A549 (cell line): ENCODE measurements at regions not wholly inside any gene's neighbourhood (a gene's known extent, or its start where the extent isn't known, plus 50 kb on each side); places are given as distances from the start of the nearest gene placed in this dataset.

Experiments used
- ATAC-seq, 2 experiments: fragments of 200-7000 bp in 1 of 2; fragments of >200 bp in 1 of 2; cut with Nextera tagmentation in 1 of 2; cut with Tn5 transposase in 1 of 2; 3 replicates each; pipeline versions ENCODE4 v1.8.0 to v1.9.1; 2018 to 2020; ENCODE audit warnings: mild to moderate bottlenecking in 1 of 2, moderate library complexity in 1 of 2
- CTCF ChIA-PET: fragments of 300-600 bp; sonication (Branson Sonifier 250); formaldehyde crosslinking; extraction: SDS; loops from one replicate; lab custom pipeline; 2021; ENCODE audit warnings: antibody characterized with exemption, inconsistent platforms; lab: Yijun Ruan, JAX
- POLR2A ChIA-PET: fragments of 350-600 bp; formaldehyde crosslinking; extraction: SDS; loops from one replicate; lab custom pipeline; 2021; ENCODE audit warnings: antibody characterized with exemption, inconsistent platforms; lab: Yijun Ruan, JAX
- DNase-seq, 2 experiments: peaks; one replicate each; pipeline versions ENCODE4 v3.0.0 to v3.0.0-alpha.2; 2011 to 2016; ENCODE audit warnings: low read depth in 1 of 2, low spot score in 1 of 2
- FAIRE-seq: peaks from 2 replicates; lab custom pipeline; 2011; peaks lifted over from hg19 to GRCh38; lab: Jason Lieb, UNC
- H3K27ac ChIP-seq, 2 experiments: fragments of >200 bp; sonication (Bioruptor Twin); formaldehyde crosslinking; 3 replicates each; pipeline ENCODE4 v1.5.1; 2016 to 2017
- H3K4me1 ChIP-seq: fragments of >200 bp; sonication (Bioruptor Twin); formaldehyde crosslinking; 3 replicates; pipeline ENCODE4 v1.6.1; 2016
- H3K4me2 ChIP-seq: fragments of >200 bp; sonication (Bioruptor Twin); formaldehyde crosslinking; 3 replicates; pipeline ENCODE4 v1.6.1; 2016
- H3K4me3 ChIP-seq: fragments of >200 bp; sonication (Bioruptor Twin); formaldehyde crosslinking; 3 replicates; pipeline ENCODE4 v1.5.1; 2016
- H3K9me3 ChIP-seq: fragments of >200 bp; sonication (Bioruptor Twin); formaldehyde crosslinking; 3 replicates; pipeline ENCODE4 v1.6.1; 2016
- BHLHE40 ChIP-seq: IDR thresholded peaks from 2 replicates; pipeline ENCODE4 v1.6.1; 2012; ENCODE audit warnings: low read depth, low read length, inconsistent platforms
- EHF ChIP-seq: fragments of 250-450 bp; sonication (Bioruptor Pico); IDR thresholded peaks from 2 replicates; pipeline ENCODE4 v1.5.0; 2020; ENCODE audit warnings: mild to moderate bottlenecking
- ESRRA ChIP-seq: fragments of 150-350 bp; IDR thresholded peaks from 2 replicates; pipeline ENCODE4 v1.6.1; 2014; ENCODE audit warnings: mild to moderate bottlenecking, low read length, borderline replicate concordance
- FOSB ChIP-seq: fragments of 250-450 bp; sonication (Bioruptor Pico); IDR thresholded peaks from 2 replicates; pipeline ENCODE4 v1.5.0; 2020; ENCODE audit warnings: mild to moderate bottlenecking, moderate library complexity
- FOXS1 ChIP-seq: fragments of 250-450 bp; sonication (Bioruptor Pico); IDR thresholded peaks from 2 replicates; pipeline ENCODE4 v1.5.0; 2020; ENCODE audit warnings: mild to moderate bottlenecking, moderate library complexity
- MAZ ChIP-seq: fragments of 150-350 bp; IDR thresholded peaks from 2 replicates; pipeline ENCODE4 v1.6.1; 2014; ENCODE audit warnings: antibody characterized with exemption, low read depth, low read length, borderline replicate concordance
- POLR2AphosphoS2 ChIP-seq: conservative IDR thresholded peaks from 2 replicates; pipeline ENCODE4 v1.6.1; 2012; ENCODE audit warnings: low read length, improper control_type of control experiment, inconsistent platforms
- RARB ChIP-seq: fragments of 250-450 bp; sonication (Bioruptor Pico); IDR thresholded peaks from 2 replicates; pipeline ENCODE4 v1.8.0; 2021; ENCODE audit warnings: mild to moderate bottlenecking, moderate library complexity
- RFX5 ChIP-seq: fragments of 450-650 bp; IDR thresholded peaks from 2 replicates; pipeline ENCODE4 v1.7.1; 2014; ENCODE audit warnings: antibody characterized with exemption, mild to moderate bottlenecking, moderate library complexity
- RNF2 ChIP-seq: fragments of 200-600 bp; sonication (generic); IDR thresholded peaks from 2 replicates; pipeline ENCODE4 v1.6.1; 2016; ENCODE audit warnings: low read depth, mild to moderate bottlenecking, antibody characterized with exemption, moderate library complexity, borderline replicate concordance
- TFCP2L1 ChIP-seq: fragments of 250-450 bp; sonication (Bioruptor Pico); IDR thresholded peaks from 2 replicates; pipeline ENCODE4 v1.5.0; 2021; ENCODE audit warnings: mild to moderate bottlenecking
- ZC3H11A ChIP-seq: fragments of 450-650 bp; IDR thresholded peaks from 2 replicates; pipeline ENCODE4 v1.6.1; 2014; ENCODE audit warnings: antibody characterized with exemption, mild to moderate bottlenecking
- ZFP36 ChIP-seq: fragments of 450-650 bp; IDR thresholded peaks from 2 replicates; pipeline ENCODE4 v1.6.1; 2014; ENCODE audit warnings: borderline replicate concordance; ENCODE audit not compliant: partially characterized antibody
- ZSCAN20 ChIP-seq: fragments of 250-450 bp; sonication (Bioruptor Pico); IDR thresholded peaks from 2 replicates; pipeline ENCODE4 v1.8.0; 2022; ENCODE audit warnings: mild to moderate bottlenecking, moderate library complexity
- WGBS: methylation state at CpG from one replicate; pipeline ENCODE4 v1.1.6; 2017; ENCODE audit errors: missing lambda C conversion rate; 5-methylcytosine and 5-hydroxymethylcytosine counted together
- TF ChIP-seq, protein P1 (sequence below): fragments of 150-350 bp; IDR thresholded peaks from 2 replicates; pipeline ENCODE4 v1.6.1; 2014; ENCODE audit warnings: low read depth, mild to moderate bottlenecking, low read length
- TF ChIP-seq, protein P2 (sequence below): fragments of 250-450 bp; sonication (Bioruptor Pico); IDR thresholded peaks from 2 replicates; pipeline ENCODE4 v1.5.0; 2020; ENCODE audit warnings: low read depth, mild to moderate bottlenecking, moderate library complexity
- TF ChIP-seq, protein P3 (sequence below): fragments of 450-650 bp; IDR thresholded peaks from 2 replicates; pipeline ENCODE4 v1.6.1; 2014; ENCODE audit warnings: antibody characterized with exemption
- TF ChIP-seq, protein P4 (sequence below): fragments of >200 bp; sonication (Bioruptor Twin); formaldehyde crosslinking; IDR thresholded peaks from 3 replicates; pipeline ENCODE4 v1.6.1; 2016
- TF ChIP-seq, protein P5 (sequence below): fragments of 250-450 bp; sonication (Bioruptor Pico); IDR thresholded peaks from 2 replicates; pipeline ENCODE4 v1.5.0; 2021; ENCODE audit warnings: mild to moderate bottlenecking, moderate library complexity, borderline replicate concordance
- TF ChIP-seq, protein P6 (sequence below): fragments of >200 bp; sonication (Bioruptor Twin); formaldehyde crosslinking; IDR thresholded peaks from 2 replicates; pipeline ENCODE4 v1.6.1; 2016

DNA sequence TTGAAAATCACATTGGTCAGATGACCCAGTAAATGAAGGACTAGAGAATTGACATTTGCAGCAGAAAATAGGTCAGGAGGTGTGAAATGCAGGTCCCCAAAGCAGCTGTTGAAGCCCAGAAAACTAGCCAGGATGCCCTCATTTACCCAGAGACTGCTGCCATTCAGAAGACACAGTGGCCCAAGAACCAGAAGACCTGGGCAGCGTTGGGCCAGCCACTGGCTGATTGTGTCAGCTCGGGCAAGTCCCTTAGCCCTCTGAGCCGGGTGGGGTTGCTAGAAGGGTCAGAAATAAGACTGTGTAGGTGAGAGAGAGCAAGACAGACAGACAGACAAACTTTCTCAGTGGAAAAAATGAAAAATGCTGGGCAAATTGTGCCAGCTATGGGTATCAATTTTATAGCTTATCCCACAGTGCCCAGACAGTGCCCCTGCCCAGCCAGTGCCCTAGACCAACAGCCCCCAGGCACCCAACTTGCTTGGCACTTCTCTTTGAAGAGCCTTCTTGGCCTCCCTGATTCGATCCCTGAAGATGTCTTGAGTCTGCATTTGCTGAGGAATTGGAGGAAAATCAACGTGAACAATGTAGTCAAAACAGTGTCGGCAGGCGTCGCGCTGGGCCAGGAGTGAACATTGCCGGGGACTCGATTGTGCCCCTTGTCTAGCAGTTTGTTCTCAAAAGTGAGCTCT is 198.3 kb downstream of the MN1 start:
- no peak overlapping the region for H3K27ac ChIP-seq
- DNase-seq, result no peak
- H3K4me1 ChIP-seq, result no peaks in the 10 kb centered on the region
- H3K4me3 ChIP-seq, result no peak overlapping the region
- CTCF ChIA-PET, result no interaction called here
- no peak for ATAC-seq
- no peaks in the 10 kb centered on the region for H3K9me3 ChIP-seq
- FAIRE-seq, result no peak
- TF ChIP-seq MAZ (no peak), ZSCAN20 (CRISPR knock-in tag) (no peak), EHF (CRISPR knock-in tag) (no peak), FOXS1 (no peak), FOSB (CRISPR knock-in tag) (no peak), POLR2AphosphoS2 (no peak), ZC3H11A (no peak), RFX5 (no peak), RARB (CRISPR knock-in tag) (no peak), ESRRA (no peak), ZFP36 (no peak), BHLHE40 (no peak), RNF2 (no peak)
- TF ChIP-seq, protein P1, sequence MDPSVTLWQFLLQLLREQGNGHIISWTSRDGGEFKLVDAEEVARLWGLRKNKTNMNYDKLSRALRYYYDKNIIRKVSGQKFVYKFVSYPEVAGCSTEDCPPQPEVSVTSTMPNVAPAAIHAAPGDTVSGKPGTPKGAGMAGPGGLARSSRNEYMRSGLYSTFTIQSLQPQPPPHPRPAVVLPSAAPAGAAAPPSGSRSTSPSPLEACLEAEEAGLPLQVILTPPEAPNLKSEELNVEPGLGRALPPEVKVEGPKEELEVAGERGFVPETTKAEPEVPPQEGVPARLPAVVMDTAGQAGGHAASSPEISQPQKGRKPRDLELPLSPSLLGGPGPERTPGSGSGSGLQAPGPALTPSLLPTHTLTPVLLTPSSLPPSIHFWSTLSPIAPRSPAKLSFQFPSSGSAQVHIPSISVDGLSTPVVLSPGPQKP, result no peak
- TF ChIP-seq, protein P2, sequence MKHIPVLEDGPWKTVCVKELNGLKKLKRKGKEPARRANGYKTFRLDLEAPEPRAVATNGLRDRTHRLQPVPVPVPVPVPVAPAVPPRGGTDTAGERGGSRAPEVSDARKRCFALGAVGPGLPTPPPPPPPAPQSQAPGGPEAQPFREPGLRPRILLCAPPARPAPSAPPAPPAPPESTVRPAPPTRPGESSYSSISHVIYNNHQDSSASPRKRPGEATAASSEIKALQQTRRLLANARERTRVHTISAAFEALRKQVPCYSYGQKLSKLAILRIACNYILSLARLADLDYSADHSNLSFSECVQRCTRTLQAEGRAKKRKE (CRISPR knock-in tag), result no peak
- TF ChIP-seq, protein P3, sequence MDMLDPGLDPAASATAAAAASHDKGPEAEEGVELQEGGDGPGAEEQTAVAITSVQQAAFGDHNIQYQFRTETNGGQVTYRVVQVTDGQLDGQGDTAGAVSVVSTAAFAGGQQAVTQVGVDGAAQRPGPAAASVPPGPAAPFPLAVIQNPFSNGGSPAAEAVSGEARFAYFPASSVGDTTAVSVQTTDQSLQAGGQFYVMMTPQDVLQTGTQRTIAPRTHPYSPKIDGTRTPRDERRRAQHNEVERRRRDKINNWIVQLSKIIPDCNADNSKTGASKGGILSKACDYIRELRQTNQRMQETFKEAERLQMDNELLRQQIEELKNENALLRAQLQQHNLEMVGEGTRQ, result no peak
- TF ChIP-seq, protein P4, sequence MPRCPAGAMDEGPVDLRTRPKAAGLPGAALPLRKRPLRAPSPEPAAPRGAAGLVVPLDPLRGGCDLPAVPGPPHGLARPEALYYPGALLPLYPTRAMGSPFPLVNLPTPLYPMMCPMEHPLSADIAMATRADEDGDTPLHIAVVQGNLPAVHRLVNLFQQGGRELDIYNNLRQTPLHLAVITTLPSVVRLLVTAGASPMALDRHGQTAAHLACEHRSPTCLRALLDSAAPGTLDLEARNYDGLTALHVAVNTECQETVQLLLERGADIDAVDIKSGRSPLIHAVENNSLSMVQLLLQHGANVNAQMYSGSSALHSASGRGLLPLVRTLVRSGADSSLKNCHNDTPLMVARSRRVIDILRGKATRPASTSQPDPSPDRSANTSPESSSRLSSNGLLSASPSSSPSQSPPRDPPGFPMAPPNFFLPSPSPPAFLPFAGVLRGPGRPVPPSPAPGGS, result no peak
- TF ChIP-seq, protein P5, sequence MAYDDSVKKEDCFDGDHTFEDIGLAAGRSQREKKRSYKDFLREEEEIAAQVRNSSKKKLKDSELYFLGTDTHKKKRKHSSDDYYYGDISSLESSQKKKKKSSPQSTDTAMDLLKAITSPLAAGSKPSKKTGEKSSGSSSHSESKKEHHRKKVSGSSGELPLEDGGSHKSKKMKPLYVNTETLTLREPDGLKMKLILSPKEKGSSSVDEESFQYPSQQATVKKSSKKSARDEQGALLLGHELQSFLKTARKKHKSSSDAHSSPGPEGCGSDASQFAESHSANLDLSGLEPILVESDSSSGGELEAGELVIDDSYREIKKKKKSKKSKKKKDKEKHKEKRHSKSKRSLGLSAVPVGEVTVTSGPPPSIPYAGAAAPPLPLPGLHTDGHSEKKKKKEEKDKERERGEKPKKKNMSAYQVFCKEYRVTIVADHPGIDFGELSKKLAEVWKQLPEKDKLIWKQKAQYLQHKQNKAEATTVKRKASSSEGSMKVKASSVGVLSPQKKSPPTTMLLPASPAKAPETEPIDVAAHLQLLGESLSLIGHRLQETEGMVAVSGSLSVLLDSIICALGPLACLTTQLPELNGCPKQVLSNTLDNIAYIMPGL (CRISPR knock-in tag), result no peak
- TF ChIP-seq, protein P6, sequence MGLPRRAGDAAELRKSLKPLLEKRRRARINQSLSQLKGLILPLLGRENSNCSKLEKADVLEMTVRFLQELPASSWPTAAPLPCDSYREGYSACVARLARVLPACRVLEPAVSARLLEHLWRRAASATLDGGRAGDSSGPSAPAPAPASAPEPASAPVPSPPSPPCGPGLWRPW, result no peak
- TF ChIP-seq, all 56 proteins: peak for 0
- 75% methylated on average over 11 of the region's 11 CpGs for WGBS
- POLR2A ChIA-PET, result no interaction called here
- H3K4me2 ChIP-seq, result no peak overlapping the region

DNA sequence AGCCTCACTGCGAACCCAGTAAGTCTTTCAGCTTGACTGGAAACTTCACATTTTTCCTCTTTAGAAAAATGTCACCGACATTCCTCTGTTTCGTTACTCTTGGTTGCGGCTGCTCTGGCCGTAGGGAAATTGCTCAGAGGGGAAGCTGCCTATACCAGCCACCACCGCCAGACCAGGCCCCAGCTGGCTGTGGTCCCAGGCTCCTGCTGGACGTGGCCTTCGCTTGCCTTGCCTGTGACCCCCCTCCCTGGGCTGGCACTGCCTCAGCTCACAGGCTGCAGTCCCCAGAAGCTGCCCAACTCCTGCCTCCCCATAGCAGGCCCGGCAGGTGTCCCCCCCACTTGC is 197.8 kb downstream of the MN1 start:
- FAIRE-seq (no peak), DNase-seq (no peak), ATAC-seq (no peak)
- WGBS, result 91% methylated on average over 7 of the region's 9 CpGs
- Histone ChIP-seq H3K27ac (no peak overlapping the region), H3K4me3 (no peak overlapping the region), H3K9me3 (no peaks in the 10 kb centered on the region), H3K4me1 (no peaks in the 10 kb centered on the region), H3K4me2 (no peak overlapping the region)
- ChIA-PET POLR2A (no interaction called here), CTCF (no interaction called here)
- TF ChIP-seq EHF (CRISPR knock-in tag) (no peak), ZFP36 (no peak), TFCP2L1 (CRISPR knock-in tag) (no peak)
